Gastroesophageal sphincter (tissue), 3 donors: ENCODE measurements at regions not wholly inside any gene's neighbourhood (a gene's known extent, or its start where the extent isn't known, plus 50 kb on each side); places are given as distances from the start of the nearest gene placed in this dataset.

Experiments used
- EP300 ChIP-seq: sonication (generic); formaldehyde crosslinking; IDR thresholded peaks from one replicate; pipeline ENCODE4 v1.6.1; 2017; ENCODE audit warnings: antibody characterized with exemption, mild to moderate bottlenecking
- POLR2A ChIP-seq, 2 donors: fragments of 450-650 bp; IDR thresholded peaks; one replicate each; pipeline ENCODE4 v1.6.1; 2017; ENCODE audit warnings: antibody characterized with exemption in 2 of 2, mild to moderate bottlenecking in 2 of 2, moderate library complexity in 1 of 2
- TF ChIP-seq, protein P1 (sequence below), 4 experiments: fragments of 200-600 bp in 2 of 4; fragments of 450-650 bp in 2 of 4; sonication (generic) in 1 of 4; IDR thresholded peaks; one replicate each; pipeline ENCODE4 v1.5.1; 2017 to 2019; ENCODE audit warnings: antibody characterized with exemption in 4 of 4, mild to moderate bottlenecking in 2 of 4, moderate library complexity in 2 of 4

DNA sequence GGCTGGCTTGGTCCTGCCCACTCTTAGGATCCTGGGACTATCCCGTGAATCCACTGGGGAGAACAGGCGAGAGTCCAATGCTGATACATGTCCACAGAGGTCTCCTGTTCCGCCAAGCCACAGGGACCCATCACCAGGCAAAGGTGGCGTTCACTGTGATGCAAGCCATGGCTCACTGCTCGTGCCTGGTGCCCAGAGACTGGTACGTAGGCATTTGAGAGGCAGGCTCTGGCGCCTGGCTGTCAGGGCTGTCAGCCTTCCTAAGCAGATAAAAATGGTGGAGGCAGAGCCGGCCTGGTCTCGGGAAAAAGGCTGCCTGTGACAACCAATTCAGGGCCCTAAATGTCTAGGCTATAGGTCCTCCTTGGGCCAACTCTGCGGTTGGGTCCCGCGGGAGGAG, 2329.0 kb downstream of the TP53TG3F start:
- TF ChIP-seq, protein P1, sequence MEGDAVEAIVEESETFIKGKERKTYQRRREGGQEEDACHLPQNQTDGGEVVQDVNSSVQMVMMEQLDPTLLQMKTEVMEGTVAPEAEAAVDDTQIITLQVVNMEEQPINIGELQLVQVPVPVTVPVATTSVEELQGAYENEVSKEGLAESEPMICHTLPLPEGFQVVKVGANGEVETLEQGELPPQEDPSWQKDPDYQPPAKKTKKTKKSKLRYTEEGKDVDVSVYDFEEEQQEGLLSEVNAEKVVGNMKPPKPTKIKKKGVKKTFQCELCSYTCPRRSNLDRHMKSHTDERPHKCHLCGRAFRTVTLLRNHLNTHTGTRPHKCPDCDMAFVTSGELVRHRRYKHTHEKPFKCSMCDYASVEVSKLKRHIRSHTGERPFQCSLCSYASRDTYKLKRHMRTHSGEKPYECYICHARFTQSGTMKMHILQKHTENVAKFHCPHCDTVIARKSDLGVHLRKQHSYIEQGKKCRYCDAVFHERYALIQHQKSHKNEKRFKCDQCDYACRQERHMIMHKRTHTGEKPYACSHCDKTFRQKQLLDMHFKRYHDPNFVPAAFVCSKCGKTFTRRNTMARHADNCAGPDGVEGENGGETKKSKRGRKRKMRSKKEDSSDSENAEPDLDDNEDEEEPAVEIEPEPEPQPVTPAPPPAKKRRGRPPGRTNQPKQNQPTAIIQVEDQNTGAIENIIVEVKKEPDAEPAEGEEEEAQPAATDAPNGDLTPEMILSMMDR (IDR thresholded peaks at IDR 0.05): no peak
- TF ChIP-seq POLR2A (IDR thresholded peaks at IDR 0.05) (no peak), EP300 (no peak)
